ENCODE measurements at regions not wholly inside any gene's neighbourhood (a gene's known extent, or its start where the extent isn't known, plus 50 kb on each side); places are given as distances from the start of the nearest gene placed in this dataset.

- no peak for TF ChIP-seq POLR2AphosphoS5 (IDR thresholded peaks at IDR 0.05; ENCODE audit: low read depth, low read length)
- no peak for TF ChIP-seq REST (IDR thresholded peaks at IDR 0.05; ENCODE audit: insufficient read depth in 1 of 2, low read depth in 2 of 2, low read length in 2 of 2)
- TF ChIP-seq SIN3A (IDR thresholded peaks at IDR 0.05; ENCODE audit: borderline replicate concordance, insufficient read depth, low read length) = no peak
These were observed 882.6 kb upstream of the SLITRK5 start for GRCh38 chr13:86788616-86789015.
